HFFc6 (cell line): ENCODE measurements at regions not wholly inside any gene's neighbourhood (a gene's known extent, or its start where the extent isn't known, plus 50 kb on each side); places are given as distances from the start of the nearest gene placed in this dataset.

ENCODE experiments used
- DNase-seq: peaks from one replicate; pipeline ENCODE4 v3.0.0-alpha.2; 2018
- H3K27ac Mint-ChIP-seq: 2 replicates; pipeline ENCODE4 v1.8.0; 2020; ENCODE audit warnings: mild to moderate bottlenecking, mixed read lengths
- H3K27me3 Mint-ChIP-seq: 2 replicates; pipeline ENCODE4 v1.8.0; 2021; ENCODE audit warnings: mild to moderate bottlenecking, moderate library complexity, mixed read lengths; ENCODE audit not compliant: insufficient read depth
- H3K36me3 Mint-ChIP-seq: 2 replicates; pipeline ENCODE4 v1.8.0; 2021; ENCODE audit warnings: low read depth, mixed read lengths
- H3K4me1 Mint-ChIP-seq: 2 replicates; pipeline ENCODE4 v1.8.0; 2020; ENCODE audit warnings: low read depth, mixed read lengths
- H3K4me3 Mint-ChIP-seq: 2 replicates; pipeline ENCODE4 v1.8.0; 2020; ENCODE audit warnings: mild to moderate bottlenecking, moderate library complexity, mixed read lengths
- H3K9me3 Mint-ChIP-seq: 2 replicates; pipeline ENCODE4 v1.8.0; 2020; ENCODE audit warnings: mild to moderate bottlenecking, mixed read lengths
- CTCF ChIP-seq: fragments of 200-600 bp; sonication (generic); IDR thresholded peaks from 2 replicates; pipeline ENCODE4 v1.5.0; 2021; ENCODE audit warnings: antibody characterized with exemption, mild to moderate bottlenecking

DNA sequence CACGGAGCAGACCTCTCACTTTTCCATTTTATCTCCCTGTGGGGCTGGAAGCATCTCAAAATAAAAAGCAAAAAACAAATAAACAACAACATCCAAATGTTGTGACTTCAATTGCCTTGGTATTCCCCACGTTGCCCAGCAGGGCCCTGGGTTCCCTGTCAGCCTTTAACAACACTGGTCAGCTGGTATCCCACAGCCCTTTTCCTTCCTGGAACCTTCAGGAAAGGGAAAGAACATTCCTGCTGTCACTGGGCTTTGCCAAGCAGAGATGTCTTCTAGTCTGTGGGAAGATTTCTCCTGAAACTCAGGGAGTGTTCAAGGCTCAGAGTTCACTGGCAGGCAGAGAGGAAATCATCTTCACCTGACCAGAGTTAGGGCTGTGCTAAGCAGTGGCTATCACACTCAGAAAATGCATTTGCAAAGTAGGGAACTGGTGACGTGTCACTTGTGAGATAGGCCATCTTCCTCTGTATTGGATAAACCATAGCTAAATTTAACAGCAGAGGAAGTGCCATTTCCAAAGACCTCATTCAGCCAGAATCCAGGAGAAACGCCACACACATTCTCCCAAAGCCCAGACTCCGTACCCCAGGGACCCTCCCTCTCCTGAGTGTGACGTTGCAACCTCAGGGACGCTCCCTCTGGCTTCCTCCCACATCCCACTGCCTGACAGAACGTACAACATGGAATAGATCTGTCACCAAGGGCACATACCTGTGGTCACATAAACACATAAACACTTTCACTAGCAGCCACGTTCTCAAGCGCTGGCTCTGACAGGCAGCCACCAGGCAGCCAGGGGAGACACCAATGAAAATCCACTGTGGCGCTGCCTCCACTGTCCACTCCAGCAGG lies 274.0 kb upstream of the DAPK1 start:
- peak; percentile 11 for DNase-seq
- TF ChIP-seq CTCF = no peak
- no peak overlapping the region for H3K4me3 Mint-ChIP-seq
- H3K36me3 Mint-ChIP-seq = no peaks in the 10 kb centered on the region
- H3K27me3 Mint-ChIP-seq = no peaks in the 10 kb centered on the region
- H3K9me3 Mint-ChIP-seq = no peaks in the 10 kb centered on the region
- H3K27ac Mint-ChIP-seq = no peak overlapping the region; the same call in 1 of the 2 replicates
- H3K4me1 Mint-ChIP-seq = peaks cover 13% of the 10 kb centered on the region

DNA sequence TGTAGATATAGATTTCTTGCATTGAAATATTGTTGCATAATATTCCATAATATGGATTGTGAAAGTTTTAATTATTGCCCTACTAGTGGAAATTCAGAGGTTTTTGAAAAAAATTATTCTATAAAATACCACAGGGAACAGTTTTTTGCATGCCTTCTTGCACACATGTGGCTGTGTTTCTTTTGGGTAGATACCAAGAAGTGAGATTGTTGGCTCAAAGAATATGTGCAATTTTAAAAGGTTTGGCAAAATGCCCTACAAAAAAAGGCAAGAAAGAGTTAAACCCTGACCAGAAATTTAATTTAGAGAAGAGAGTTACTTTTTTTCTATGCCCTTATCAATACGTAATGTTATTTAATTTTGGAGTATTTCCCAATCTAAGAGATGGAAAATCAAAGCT lies 270.8 kb upstream of the DAPK1 start:
- no peak for DNase-seq
- Mint-ChIP-seq H3K36me3 (peaks cover 5% of the 10 kb centered on the region; the same call in 1 of the 2 replicates), H3K27ac (no peak overlapping the region), H3K4me1 (peaks cover 13% of the 10 kb centered on the region), H3K4me3 (no peak overlapping the region), H3K27me3 (no peaks in the 10 kb centered on the region), H3K9me3 (no peaks in the 10 kb centered on the region)
- no peak for TF ChIP-seq CTCF

- TF ChIP-seq CTCF = no peak
- Mint-ChIP-seq H3K4me1 (peaks cover 13% of the 10 kb centered on the region), H3K36me3 (peaks cover 5% of the 10 kb centered on the region; the same call in 1 of the 2 replicates), H3K27ac (no peak overlapping the region), H3K9me3 (no peaks in the 10 kb centered on the region), H3K27me3 (no peaks in the 10 kb centered on the region), H3K4me3 (no peak overlapping the region)
- DNase-seq = no peak
These were observed 270.2 kb upstream of the DAPK1 start for GRCh38 chr9:87227456-87227855.

DNA sequence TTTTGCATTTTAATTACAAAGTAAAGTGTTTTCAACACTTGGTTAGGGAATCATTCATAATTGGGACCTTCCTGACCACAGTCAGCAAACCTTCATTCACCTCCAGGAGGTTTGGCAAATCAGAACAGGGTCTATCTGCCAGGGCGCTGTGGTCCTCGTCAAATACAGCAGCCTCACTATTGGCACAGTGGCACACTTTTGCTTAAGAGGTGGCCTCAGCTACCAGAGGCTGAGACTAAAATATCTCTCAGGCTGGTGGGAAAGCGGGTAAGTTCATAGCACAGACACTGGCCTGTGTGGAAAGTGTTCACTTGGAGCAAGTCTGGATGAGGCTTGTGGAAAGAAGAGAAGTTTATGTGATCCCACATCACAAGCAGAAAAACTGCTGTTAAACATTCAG lies 268.6 kb upstream of the DAPK1 start:
- peaks cover 5% of the 10 kb centered on the region; the same call in 1 of the 2 replicates for H3K36me3 Mint-ChIP-seq
- peaks cover under 1% of the 10 kb centered on the region for H3K4me1 Mint-ChIP-seq
- H3K4me3 Mint-ChIP-seq = no peak overlapping the region
- no peaks in the 10 kb centered on the region for H3K27me3 Mint-ChIP-seq
- no peaks in the 10 kb centered on the region for H3K9me3 Mint-ChIP-seq
- DNase-seq = no peak
- no peak overlapping the region for H3K27ac Mint-ChIP-seq
- no peak for TF ChIP-seq CTCF

GRCh38 chr9:87233431-87233830 lies 264.2 kb upstream of the DAPK1 start:
- Mint-ChIP-seq H3K36me3 (peaks cover 5% of the 10 kb centered on the region; the same call in 1 of the 2 replicates), H3K9me3 (no peaks in the 10 kb centered on the region), H3K27me3 (no peaks in the 10 kb centered on the region), H3K4me1 (no peaks in the 10 kb centered on the region; the same call in 1 of the 2 replicates), H3K27ac (no peak overlapping the region), H3K4me3 (no peak overlapping the region)
- no peak for DNase-seq
- TF ChIP-seq CTCF = no peak
